Neuronal stem cell (in vitro differentiated cells): ENCODE measurements at regions not wholly inside any gene's neighbourhood (a gene's known extent, or its start where the extent isn't known, plus 50 kb on each side); places are given as distances from the start of the nearest gene placed in this dataset.
"Not testable (repeated sequence)": the region's sequence is repeated elsewhere in the genome, so short reads cannot be mapped to it uniquely, and the experiment has no call there.

Experiments
- DNase-seq: peaks from one replicate; pipeline ENCODE4 v3.0.0-alpha.2; 2013; ENCODE audit warnings: low spot score
- H2AFZ ChIP-seq: one replicate; pipeline ENCODE4 v1.6.1; 2013; ENCODE audit warnings: mild to moderate bottlenecking, low read length, inconsistent platforms
- H2AK5ac ChIP-seq: 2 replicates; pipeline ENCODE4 v1.6.1; 2013; ENCODE audit warnings: low read depth, mild to moderate bottlenecking, inconsistent platforms, low read length, moderate library complexity, mixed read lengths
- H2BK120ac ChIP-seq: 2 replicates; pipeline ENCODE4 v1.6.1; 2013; ENCODE audit warnings: low read depth, mild to moderate bottlenecking, inconsistent platforms, low read length, moderate library complexity, mixed read lengths
- H2BK12ac ChIP-seq: one replicate; pipeline ENCODE4 v1.6.1; 2013; ENCODE audit warnings: low read length, inconsistent platforms
- H2BK15ac ChIP-seq: 2 replicates; pipeline ENCODE4 v1.6.1; 2013; ENCODE audit warnings: mild to moderate bottlenecking, low read length, inconsistent platforms, mixed read lengths
- H2BK5ac ChIP-seq: one replicate; pipeline ENCODE4 v1.6.1; 2013; ENCODE audit warnings: inconsistent platforms, mild to moderate bottlenecking, low read length, moderate library complexity
- H3K14ac ChIP-seq: one replicate; pipeline ENCODE4 v1.6.1; 2013; ENCODE audit warnings: low read length, inconsistent platforms
- H3K18ac ChIP-seq: 2 replicates; pipeline ENCODE4 v1.6.1; 2013; ENCODE audit warnings: low read length, inconsistent platforms
- H3K23ac ChIP-seq: 2 replicates; pipeline ENCODE4 v1.6.1; 2013; ENCODE audit warnings: low read depth, mild to moderate bottlenecking, mixed read lengths, low read length, inconsistent platforms; ENCODE audit not compliant: poor library complexity
- H3K27ac ChIP-seq: replicated peaks from 3 replicates; pipeline ENCODE4 v1.5.1; 2013; ENCODE audit warnings: low read length, inconsistent platforms
- H3K27me3 ChIP-seq, 3 experiments: 2 replicates each; pipeline ENCODE4 v1.6.1; 2013; ENCODE audit warnings: low read length in 3 of 3, mild to moderate bottlenecking in 2 of 3, inconsistent platforms in 1 of 3, low read depth in 1 of 3, mixed read lengths in 1 of 3, moderate library complexity in 1 of 3; ENCODE audit not compliant: control insufficient read depth in 3 of 3, insufficient read depth in 3 of 3
- H3K36me3 ChIP-seq, 2 donors: replicated peaks in 1 of 2; 2 replicates each; pipeline ENCODE4 v1.6.1; 2013; ENCODE audit warnings: low read length in 2 of 2; ENCODE audit not compliant: control insufficient read depth in 2 of 2, insufficient read depth in 2 of 2
- H3K4ac ChIP-seq: 2 replicates; pipeline ENCODE4 v1.6.1; 2013; ENCODE audit warnings: inconsistent platforms, mild to moderate bottlenecking, low read length, moderate library complexity
- H3K4me1 ChIP-seq, 2 donors: 1 replicate in 1 of 2; 2 replicates in 1 of 2; pipeline ENCODE4 v1.6.1; 2013; ENCODE audit warnings: low read length in 2 of 2, low read depth in 1 of 2; ENCODE audit not compliant: control insufficient read depth in 2 of 2, insufficient read depth in 1 of 2
- H3K4me2 ChIP-seq: one replicate; pipeline ENCODE4 v1.6.1; 2013; ENCODE audit warnings: mild to moderate bottlenecking, low read length, inconsistent platforms; ENCODE audit not compliant: insufficient read depth, poor library complexity, severe bottlenecking
- H3K4me3 ChIP-seq, 2 donors: 2 replicates each; pipeline ENCODE4 v1.5.1; 2013; ENCODE audit warnings: low read length in 2 of 2, mild to moderate bottlenecking in 2 of 2, inconsistent platforms in 1 of 2, moderate library complexity in 1 of 2
- H3K79me1 ChIP-seq: one replicate; pipeline ENCODE4 v1.6.1; 2013; ENCODE audit warnings: low read depth, mild to moderate bottlenecking, inconsistent platforms, low read length, moderate library complexity
- H3K9ac ChIP-seq: one replicate; pipeline ENCODE4 v1.6.1; 2013; ENCODE audit warnings: mild to moderate bottlenecking, low read depth, low read length, inconsistent platforms; ENCODE audit not compliant: poor library complexity
- H3K9me3 ChIP-seq, 2 donors: replicated peaks in 1 of 2; 2 replicates each; pipeline versions ENCODE3 to v1.6.1; 2013; ENCODE audit warnings: low read length in 2 of 2, mild to moderate bottlenecking in 2 of 2, inconsistent platforms in 1 of 2, low read depth in 1 of 2, mixed read lengths in 1 of 2, moderate library complexity in 1 of 2; ENCODE audit not compliant: control insufficient read depth in 2 of 2, insufficient read depth in 1 of 2
- H4K8ac ChIP-seq: one replicate; pipeline ENCODE4 v1.6.1; 2013; ENCODE audit warnings: low read depth, mild to moderate bottlenecking, inconsistent platforms, low read length, moderate library complexity
- H4K91ac ChIP-seq: one replicate; pipeline ENCODE4 v1.6.1; 2013; ENCODE audit warnings: low read length, low read depth, mild to moderate bottlenecking, inconsistent platforms; ENCODE audit not compliant: poor library complexity
- WGBS, 2 donors: extraction: QIAGEN DNeasy Blood & Tissue Kit; methylation state at CpG; one replicate each; pipeline ENCODE4 v1.1.7; 2013; ENCODE audit warnings: missing lambda C conversion rate in 2 of 2, mixed read lengths in 1 of 2; ENCODE audit not compliant: insufficient read length in 2 of 2, insufficient replicate concordance in 1 of 2; ENCODE audit errors: extremely low coverage in 2 of 2; 5-methylcytosine and 5-hydroxymethylcytosine counted together

GRCh38 chr6:78259935-78260334, 607.1 kb downstream of the MEI4 start:
- Histone ChIP-seq H3K4me1 (no peaks in the 10 kb centered on the region), H2BK5ac (no peak overlapping the region), H3K4ac (no peak overlapping the region), H3K4me2 (no peak overlapping the region), H2BK15ac (no peak overlapping the region), H4K8ac (no peak overlapping the region), H3K23ac (no peak overlapping the region), H3K18ac (no peak overlapping the region), H3K9ac (no peak overlapping the region), H3K27ac (no peak overlapping the region), H3K27me3 (no peaks in the 10 kb centered on the region), H3K9me3 (no peaks in the 10 kb centered on the region), H2AK5ac (no peak overlapping the region), H3K36me3 (no peaks in the 10 kb centered on the region), H3K14ac (no peak overlapping the region), H3K4me3 (no peak overlapping the region), H2BK12ac (no peak overlapping the region), H2BK120ac (no peak overlapping the region), H4K91ac (no peak overlapping the region), H3K79me1 (no peaks in the 10 kb centered on the region), H2AFZ (no peak overlapping the region)
- DNase-seq, result no peak
- WGBS, 2 donors, result no CpG with 5 or more reads among the region's 1 CpG

GRCh38 chr6:78260427-78260826, 606.9 kb upstream of the IRAK1BP1 start:
- H2BK5ac ChIP-seq, H2AK5ac ChIP-seq: not testable (repeated sequence)

GRCh38 chr6:78268591-78269452, 598.5 kb upstream of the IRAK1BP1 start:
- no peak for DNase-seq
- H2BK12ac ChIP-seq, result no peak overlapping the region
- H3K9me3 ChIP-seq, result no peaks in the 10 kb centered on the region
- H4K91ac ChIP-seq, result no peak overlapping the region
- H3K14ac ChIP-seq, result no peak overlapping the region
- H2BK15ac ChIP-seq, result no peak overlapping the region
- no peaks in the 10 kb centered on the region for H3K4me1 ChIP-seq
- H2AK5ac ChIP-seq, result no peak overlapping the region
- no peaks in the 10 kb centered on the region for H3K27me3 ChIP-seq
- H3K36me3 ChIP-seq, result no peaks in the 10 kb centered on the region
- no peak overlapping the region for H3K4me2 ChIP-seq
- H3K27ac ChIP-seq, result no peak overlapping the region
- no peak overlapping the region for H3K23ac ChIP-seq
- no peak overlapping the region for H2AFZ ChIP-seq
- H3K4me3 ChIP-seq, result no peak overlapping the region
- H3K4ac ChIP-seq, result no peak overlapping the region
- H2BK5ac ChIP-seq, result no peak overlapping the region
- H4K8ac ChIP-seq, result no peak overlapping the region
- no peak overlapping the region for H3K18ac ChIP-seq
- H3K9ac ChIP-seq, result no peak overlapping the region
- no peak overlapping the region for H2BK120ac ChIP-seq
- no peaks in the 10 kb centered on the region for H3K79me1 ChIP-seq
- WGBS, 2 donors, result no CpG with 5 or more reads among the region's 2 CpGs

More at GRCh38 chr6:78260427-78260826, 606.9 kb upstream of the IRAK1BP1 start:
- H2BK120ac ChIP-seq, H3K23ac ChIP-seq, H4K91ac ChIP-seq, H3K4ac ChIP-seq, H2BK12ac ChIP-seq, H3K4me3 ChIP-seq, H3K9me3 ChIP-seq, DNase-seq, H2BK15ac ChIP-seq, H3K36me3 ChIP-seq, H3K18ac ChIP-seq, H3K9ac ChIP-seq, H3K4me2 ChIP-seq, H2AFZ ChIP-seq, H3K14ac ChIP-seq, H3K4me1 ChIP-seq, H3K79me1 ChIP-seq, H4K8ac ChIP-seq, H3K27me3 ChIP-seq, H3K27ac ChIP-seq: not testable (repeated sequence)
- WGBS, 2 donors, result no CpG with 5 or more reads among the region's 3 CpGs

GRCh38 chr6:78300885-78301284, 566.5 kb upstream of the IRAK1BP1 start:
- H2AK5ac ChIP-seq, result no peak overlapping the region

More at GRCh38 chr6:78300885-78301284, 566.5 kb upstream of the IRAK1BP1 start:
- Histone ChIP-seq H3K23ac (no peak overlapping the region), H3K36me3 (no peaks in the 10 kb centered on the region), H4K8ac (no peak overlapping the region), H3K4me2 (no peak overlapping the region), H3K18ac (no peak overlapping the region), H3K27me3 (no peaks in the 10 kb centered on the region), H2BK5ac (no peak overlapping the region), H3K9ac (no peak overlapping the region), H3K4me1 (no peaks in the 10 kb centered on the region), H3K9me3 (no peaks in the 10 kb centered on the region), H2BK120ac (no peak overlapping the region), H3K4me3 (no peak overlapping the region), H2BK12ac (no peak overlapping the region), H3K79me1 (no peaks in the 10 kb centered on the region), H3K4ac (no peak overlapping the region), H3K14ac (no peak overlapping the region), H3K27ac (no peak overlapping the region), H4K91ac (no peak overlapping the region), H2BK15ac (no peak overlapping the region), H2AFZ (no peak overlapping the region)
- WGBS, 2 donors, result no CpG with 5 or more reads among the region's 2 CpGs
- no peak for DNase-seq
